ENCODE measurements at regions not wholly inside any gene's neighbourhood (a gene's known extent, or its start where the extent isn't known, plus 50 kb on each side); places are given as distances from the start of the nearest gene placed in this dataset.
"Not testable (repeated sequence)": the region's sequence is repeated elsewhere in the genome, so short reads cannot be mapped to it uniquely, and the experiment has no call there.

GRCh38 chr3:86887876-86888275, 103.1 kb downstream of the VGLL3 start:
- DNase-seq (ENCODE audit: extremely low read depth, low read depth): no peak

- no peak for DNase-seq (ENCODE audit: extremely low read depth, low read depth)
These were observed 110.9 kb downstream of the VGLL3 start for GRCh38 chr3:86880066-86880465.

- DNase-seq (ENCODE audit: extremely low read depth, low read depth): not testable (repeated sequence)
These were observed 114.3 kb downstream of the VGLL3 start for GRCh38 chr3:86876504-86877181.

GRCh38 chr3:86874790-86875189, 116.2 kb downstream of the VGLL3 start:
- not testable (repeated sequence) for DNase-seq (ENCODE audit: extremely low read depth, low read depth)

GRCh38 chr3:86869566-86869965, 121.4 kb downstream of the VGLL3 start:
- DNase-seq (ENCODE audit: extremely low read depth, low read depth): no peak

- no peak for DNase-seq (ENCODE audit: extremely low read depth, low read depth)
These were observed 123.0 kb downstream of the VGLL3 start for GRCh38 chr3:86867982-86868381.

GRCh38 chr3:86865506-86865905, 125.4 kb downstream of the VGLL3 start:
- DNase-seq (ENCODE audit: extremely low read depth, low read depth): no peak

- no peak for DNase-seq (ENCODE audit: extremely low read depth, low read depth)
These were observed 134.2 kb downstream of the VGLL3 start for GRCh38 chr3:86856711-86857110.

- DNase-seq (ENCODE audit: extremely low read depth, low read depth): no peak
These were observed 141.0 kb downstream of the VGLL3 start for GRCh38 chr3:86849991-86850390.

GRCh38 chr3:86845726-86846125, 145.2 kb downstream of the VGLL3 start:
- no peak for DNase-seq (ENCODE audit: extremely low read depth, low read depth)

GRCh38 chr3:86838927-86839326, 152.0 kb downstream of the VGLL3 start:
- no peak for DNase-seq (ENCODE audit: extremely low read depth, low read depth)

GRCh38 chr3:86837871-86838270, 153.1 kb downstream of the VGLL3 start:
- DNase-seq (ENCODE audit: extremely low read depth, low read depth): no peak

GRCh38 chr3:86830566-86830965, 160.4 kb downstream of the VGLL3 start:
- DNase-seq (ENCODE audit: extremely low read depth, low read depth): no peak

GRCh38 chr3:86828751-86829150, 162.2 kb downstream of the VGLL3 start:
- DNase-seq (ENCODE audit: extremely low read depth, low read depth): no peak

- DNase-seq (ENCODE audit: extremely low read depth, low read depth): not testable (repeated sequence)
These were observed 163.4 kb downstream of the VGLL3 start for GRCh38 chr3:86827582-86827981.

GRCh38 chr3:86826292-86826691, 164.7 kb downstream of the VGLL3 start:
- no peak for DNase-seq (ENCODE audit: extremely low read depth, low read depth)

- DNase-seq (ENCODE audit: extremely low read depth, low read depth): no peak
These were observed 175.1 kb downstream of the VGLL3 start for GRCh38 chr3:86815880-86816279.

GRCh38 chr3:86814918-86815655, 175.9 kb downstream of the VGLL3 start:
- no peak for DNase-seq (ENCODE audit: extremely low read depth, low read depth)

GRCh38 chr3:86814321-86814720, 176.6 kb downstream of the VGLL3 start:
- no peak for DNase-seq (ENCODE audit: extremely low read depth, low read depth)

GRCh38 chr3:86801921-86802320, 189.0 kb downstream of the VGLL3 start:
- DNase-seq (ENCODE audit: extremely low read depth, low read depth): no peak

GRCh38 chr3:86801066-86801465, 189.9 kb downstream of the VGLL3 start:
- DNase-seq (ENCODE audit: extremely low read depth, low read depth): no peak

- no peak for DNase-seq (ENCODE audit: extremely low read depth, low read depth)
These were observed 190.8 kb downstream of the VGLL3 start for GRCh38 chr3:86800116-86800515.

Measured in NCI-H460 (cell line).